ENCODE measurements at regions not wholly inside any gene's neighbourhood (a gene's known extent, or its start where the extent isn't known, plus 50 kb on each side); places are given as distances from the start of the nearest gene placed in this dataset.

GRCh38 chr7:101690061-101690460 lies 61.0 kb upstream of the MYL10 start:
- no peak for TF ChIP-seq OSR1 (CRISPR knock-in tag; IDR thresholded peaks at IDR 0.05)
- TF ChIP-seq ARNTL (CRISPR knock-in tag; IDR thresholded peaks at IDR 0.05; ENCODE audit: borderline replicate concordance, low read depth) = no peak
- no peak for TF ChIP-seq ESRRG (CRISPR knock-in tag; IDR thresholded peaks at IDR 0.05)
- TF ChIP-seq CSDC2 (CRISPR knock-in tag; IDR thresholded peaks at IDR 0.05) = no peak
- TF ChIP-seq ZNF565 (CRISPR knock-in tag; conservative IDR thresholded peaks at IDR 0.05; ENCODE audit: low read depth) = no peak
- no peak for TF ChIP-seq SNAI2 (CRISPR knock-in tag; IDR thresholded peaks at IDR 0.05)
- TF ChIP-seq ZFP30 (CRISPR knock-in tag; IDR thresholded peaks at IDR 0.05) = no peak
- no peak for TF ChIP-seq TOX (CRISPR knock-in tag; IDR thresholded peaks at IDR 0.05; ENCODE audit: borderline replicate concordance)
